ENCODE measurements at regions not wholly inside any gene's neighbourhood (a gene's known extent, or its start where the extent isn't known, plus 50 kb on each side); places are given as distances from the start of the nearest gene placed in this dataset.

GRCh38 chr14:71212683-71213107 is 305.4 kb downstream of the PCNX1 start (continued):
- TF ChIP-seq ZNF609 (CRISPR knock-in tag; IDR thresholded peaks at IDR 0.05; ENCODE audit: borderline replicate concordance) (no peak), ZBTB40 (IDR thresholded peaks at IDR 0.05) (no peak), ZBTB40 (CRISPR knock-in tag; IDR thresholded peaks at IDR 0.05) (no peak), SIX5 (IDR thresholded peaks at IDR 0.05; ENCODE audit: borderline replicate concordance in 1 of 2, insufficient read depth in 1 of 2, low read depth in 1 of 2, low read length in 2 of 2) (no peak), ATF2 (CRISPR knock-in tag; IDR thresholded peaks at IDR 0.05) (no peak), ZFP91 (CRISPR knock-in tag; IDR thresholded peaks at IDR 0.05) (no peak)

All from K562 (cell line).